RWPE2 (cell line): ENCODE measurements at regions not wholly inside any gene's neighbourhood (a gene's known extent, or its start where the extent isn't known, plus 50 kb on each side); places are given as distances from the start of the nearest gene placed in this dataset.

Experiments
- ATAC-seq: fragments of 200-7000 bp; cut with Tn5 transposase; 3 replicates; pipeline ENCODE4 v1.9.1; 2021; ENCODE audit warnings: low read depth
- DNase-seq: peaks from one replicate; pipeline ENCODE4 v3.0.0-alpha.2; 2020; ENCODE audit warnings: low spot score
- H3K27ac ChIP-seq: fragments of 450-650 bp; 2 replicates; pipeline ENCODE4 v1.5.1; 2017; ENCODE audit warnings: mild to moderate bottlenecking; ENCODE audit not compliant: poor library complexity, severe bottlenecking
- H3K27me3 ChIP-seq: fragments of 250-450 bp; sonication (Bioruptor Pico); 2 replicates; pipeline ENCODE4 v1.5.1; 2021; ENCODE audit warnings: mild to moderate bottlenecking, moderate library complexity; ENCODE audit not compliant: insufficient read depth, poor library complexity, severe bottlenecking
- H3K36me3 ChIP-seq: fragments of 250-450 bp; sonication (Bioruptor Pico); 2 replicates; pipeline ENCODE4 v1.5.1; 2020; ENCODE audit warnings: low read depth, mild to moderate bottlenecking, moderate library complexity
- H3K4me1 ChIP-seq: fragments of 250-450 bp; sonication (Bioruptor Pico); 2 replicates; pipeline ENCODE4 v1.5.1; 2021; ENCODE audit warnings: mild to moderate bottlenecking, moderate library complexity; ENCODE audit not compliant: insufficient read depth, poor library complexity, severe bottlenecking
- H3K4me3 ChIP-seq: fragments of 250-450 bp; sonication (Bioruptor Pico); 2 replicates; pipeline ENCODE4 v1.5.1; 2021; ENCODE audit warnings: mild to moderate bottlenecking, moderate library complexity; ENCODE audit not compliant: severe bottlenecking
- H3K9me3 ChIP-seq: fragments of 250-450 bp; sonication (Bioruptor Pico); 2 replicates; pipeline ENCODE4 v1.5.1; 2021; ENCODE audit warnings: mild to moderate bottlenecking, moderate library complexity; ENCODE audit not compliant: severe bottlenecking
- TF ChIP-seq, protein P1 (sequence below): fragments of 450-650 bp; IDR thresholded peaks from one replicate; pipeline ENCODE4 v1.5.1; 2017; ENCODE audit warnings: mild to moderate bottlenecking, moderate library complexity; ENCODE audit not compliant: poor library complexity, severe bottlenecking

DNA sequence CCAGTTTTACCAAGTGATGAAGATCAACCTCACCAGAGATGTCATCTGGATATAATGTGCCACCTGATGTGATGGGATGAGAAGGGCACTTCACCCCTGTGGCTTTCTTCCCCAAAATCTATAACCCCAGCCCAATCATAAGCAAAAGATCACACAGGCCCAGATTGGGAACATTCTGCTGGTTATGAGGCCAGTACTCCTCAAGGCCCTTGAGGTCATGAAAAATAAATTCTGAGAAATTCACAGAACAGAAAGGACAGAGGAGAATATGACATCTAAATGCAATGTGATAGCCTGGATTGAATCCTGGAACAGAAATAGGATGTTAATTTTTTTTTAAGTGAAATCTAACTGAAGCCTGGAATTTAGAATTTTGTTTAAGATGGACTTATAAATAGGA lies 243.5 kb downstream of the CBLN4 start:
- Histone ChIP-seq H3K9me3 (no peaks in the 10 kb centered on the region), H3K36me3 (no peaks in the 10 kb centered on the region), H3K27ac (no peak overlapping the region), H3K4me1 (no peaks in the 10 kb centered on the region), H3K27me3 (peaks cover 17% of the 10 kb centered on the region), H3K4me3 (no peak overlapping the region)
- ATAC-seq, result no peak
- TF ChIP-seq, protein P1, sequence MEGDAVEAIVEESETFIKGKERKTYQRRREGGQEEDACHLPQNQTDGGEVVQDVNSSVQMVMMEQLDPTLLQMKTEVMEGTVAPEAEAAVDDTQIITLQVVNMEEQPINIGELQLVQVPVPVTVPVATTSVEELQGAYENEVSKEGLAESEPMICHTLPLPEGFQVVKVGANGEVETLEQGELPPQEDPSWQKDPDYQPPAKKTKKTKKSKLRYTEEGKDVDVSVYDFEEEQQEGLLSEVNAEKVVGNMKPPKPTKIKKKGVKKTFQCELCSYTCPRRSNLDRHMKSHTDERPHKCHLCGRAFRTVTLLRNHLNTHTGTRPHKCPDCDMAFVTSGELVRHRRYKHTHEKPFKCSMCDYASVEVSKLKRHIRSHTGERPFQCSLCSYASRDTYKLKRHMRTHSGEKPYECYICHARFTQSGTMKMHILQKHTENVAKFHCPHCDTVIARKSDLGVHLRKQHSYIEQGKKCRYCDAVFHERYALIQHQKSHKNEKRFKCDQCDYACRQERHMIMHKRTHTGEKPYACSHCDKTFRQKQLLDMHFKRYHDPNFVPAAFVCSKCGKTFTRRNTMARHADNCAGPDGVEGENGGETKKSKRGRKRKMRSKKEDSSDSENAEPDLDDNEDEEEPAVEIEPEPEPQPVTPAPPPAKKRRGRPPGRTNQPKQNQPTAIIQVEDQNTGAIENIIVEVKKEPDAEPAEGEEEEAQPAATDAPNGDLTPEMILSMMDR, result no peak
- DNase-seq, result no peak

DNA sequence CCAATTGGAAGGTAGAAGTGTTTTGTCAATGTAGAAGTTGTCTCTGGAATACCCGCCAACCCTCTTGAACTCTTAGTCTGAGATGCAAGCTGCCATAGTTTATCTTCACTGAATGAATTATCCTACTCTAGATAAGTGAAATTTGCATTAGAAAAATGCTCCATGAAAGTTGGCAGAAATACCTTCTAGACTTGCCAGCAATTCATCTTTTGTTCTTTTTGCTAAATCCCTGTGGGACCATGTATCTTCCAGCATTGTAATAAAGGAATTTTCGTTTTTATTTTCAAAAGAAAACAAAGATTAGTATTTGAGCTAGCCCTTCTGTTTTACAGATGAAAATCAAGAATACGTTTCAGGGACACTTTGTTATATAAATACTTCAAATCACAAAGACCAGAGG lies 244.2 kb downstream of the CBLN4 start:
- no peaks in the 10 kb centered on the region for H3K36me3 ChIP-seq
- H3K4me3 ChIP-seq, result no peak overlapping the region
- TF ChIP-seq, protein P1, result no peak
- peaks cover 17% of the 10 kb centered on the region for H3K27me3 ChIP-seq
- DNase-seq (no peak), ATAC-seq (no peak)
- H3K9me3 ChIP-seq, result no peaks in the 10 kb centered on the region
- H3K27ac ChIP-seq, result no peak overlapping the region
- H3K4me1 ChIP-seq, result no peaks in the 10 kb centered on the region

DNA sequence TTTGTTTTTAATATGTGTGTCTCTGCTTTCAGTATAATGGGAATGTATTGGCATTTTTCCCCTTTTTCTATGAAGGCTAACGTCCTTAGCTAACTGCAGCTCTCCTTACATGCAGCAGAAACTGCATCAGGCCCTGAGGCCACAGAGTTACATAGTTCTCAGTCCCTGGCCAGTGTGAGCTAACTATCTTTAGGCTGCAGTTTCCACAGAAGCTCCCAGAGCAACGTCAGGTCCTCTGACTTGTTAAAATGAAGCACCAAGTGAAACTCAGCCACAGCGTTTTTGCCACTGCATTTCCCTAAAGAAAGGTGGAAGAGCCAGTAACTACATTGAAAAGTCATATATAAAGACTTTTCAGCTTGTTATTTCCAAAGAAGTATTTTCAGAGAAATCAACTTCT lies 244.7 kb downstream of the CBLN4 start:
- TF ChIP-seq, protein P1, result no peak
- no peaks in the 10 kb centered on the region for H3K9me3 ChIP-seq
- ATAC-seq (no peak), DNase-seq (no peak)
- H3K27ac ChIP-seq, result no peak overlapping the region
- no peaks in the 10 kb centered on the region for H3K4me1 ChIP-seq
- H3K36me3 ChIP-seq, result no peaks in the 10 kb centered on the region
- peaks cover 20% of the 10 kb centered on the region for H3K27me3 ChIP-seq
- no peak overlapping the region for H3K4me3 ChIP-seq

DNA sequence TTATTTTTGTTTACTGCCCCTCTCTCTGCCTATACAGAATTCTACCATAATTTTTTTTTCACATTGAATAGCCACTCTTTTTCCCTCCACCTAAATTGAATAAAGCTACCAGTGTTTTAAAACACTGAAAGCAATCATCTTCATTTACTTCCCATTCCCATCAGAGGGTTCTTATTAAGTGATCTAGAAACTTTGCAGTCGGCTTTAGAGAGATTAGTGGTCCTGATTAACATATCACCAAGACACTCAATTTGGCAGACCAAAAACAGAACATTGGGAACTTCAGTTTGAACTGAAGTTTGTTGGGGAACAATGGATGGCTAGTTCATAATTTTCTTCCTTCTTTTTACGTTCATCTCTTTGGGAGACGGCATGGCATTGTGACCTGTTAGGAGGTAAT lies 249.5 kb downstream of the CBLN4 start:
- Histone ChIP-seq H3K4me1 (no peaks in the 10 kb centered on the region), H3K36me3 (no peaks in the 10 kb centered on the region), H3K9me3 (no peaks in the 10 kb centered on the region), H3K27me3 (peaks cover 16% of the 10 kb centered on the region), H3K27ac (no peak overlapping the region), H3K4me3 (no peak overlapping the region)
- TF ChIP-seq, protein P1, result no peak
- DNase-seq, result no peak
- ATAC-seq, result no peak

DNA sequence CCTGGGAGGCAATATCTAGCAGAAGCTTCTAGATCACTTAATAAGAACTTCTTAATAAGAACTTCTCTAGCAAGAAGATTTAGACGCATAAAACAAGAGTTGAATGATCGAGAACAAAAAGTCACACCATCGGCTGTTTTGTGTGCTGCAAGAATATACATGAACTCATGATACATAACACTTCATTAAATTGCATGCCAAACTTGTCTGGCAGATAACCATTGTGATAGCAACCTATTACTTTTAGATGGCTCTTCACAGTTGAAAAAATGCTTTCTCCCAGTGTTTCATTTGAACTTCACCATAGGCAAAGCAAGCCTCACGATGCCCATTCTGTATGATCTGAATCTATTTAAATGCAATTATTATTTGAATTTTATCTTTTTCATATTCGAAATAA lies 249.9 kb downstream of the CBLN4 start:
- no peak overlapping the region for H3K4me3 ChIP-seq
- peaks cover 13% of the 10 kb centered on the region for H3K27me3 ChIP-seq
- no peak for DNase-seq
- no peak for ATAC-seq
- no peak overlapping the region for H3K27ac ChIP-seq
- no peaks in the 10 kb centered on the region for H3K4me1 ChIP-seq
- no peaks in the 10 kb centered on the region for H3K9me3 ChIP-seq
- TF ChIP-seq, protein P1, result no peak
- no peaks in the 10 kb centered on the region for H3K36me3 ChIP-seq
